NCI-H226 (cell line): ENCODE measurements at regions not wholly inside any gene's neighbourhood (a gene's known extent, or its start where the extent isn't known, plus 50 kb on each side); places are given as distances from the start of the nearest gene placed in this dataset.

Experiments
- DNase-seq: peaks from one replicate; pipeline ENCODE4 v3.0.0-alpha.2; 2015

- no peak for DNase-seq
Observed at GRCh38 chr4:124797223-124797622, 84.7 kb upstream of the ANKRD50 start.

GRCh38 chr4:124790471-124790870 is 77.9 kb upstream of the ANKRD50 start:
- DNase-seq: no peak

- DNase-seq: no peak
Observed at GRCh38 chr4:124786634-124787033, 74.1 kb upstream of the ANKRD50 start.

- DNase-seq: no peak
Observed at GRCh38 chr4:124785645-124786044, 73.1 kb upstream of the ANKRD50 start.

- no peak for DNase-seq
Observed at GRCh38 chr4:124783847-124784246, 71.3 kb upstream of the ANKRD50 start.

GRCh38 chr4:124777007-124777406 is 64.5 kb upstream of the ANKRD50 start:
- no peak for DNase-seq

GRCh38 chr4:124768596-124769365 is 56.2 kb upstream of the ANKRD50 start:
- DNase-seq: no peak

GRCh38 chr4:124762956-124763355 is 50.4 kb upstream of the ANKRD50 start:
- DNase-seq: no peak
